Left hindlimb (tissue), 1 donor: ENCODE measurements at regions not wholly inside any gene's neighbourhood (a gene's known extent, or its start where the extent isn't known, plus 50 kb on each side); places are given as distances from the start of the nearest gene placed in this dataset.
"Not testable (repeated sequence)": the region's sequence is repeated elsewhere in the genome, so short reads cannot be mapped to it uniquely, and the experiment has no call there.

Source experiments
- DNase-seq: peaks from one replicate; pipeline ENCODE4 v3.0.0-alpha.2; 2018

GRCh38 chr16:60078819-60079218 is 1344.7 kb upstream of the GOT2 start:
- DNase-seq, result not testable (repeated sequence)

DNA sequence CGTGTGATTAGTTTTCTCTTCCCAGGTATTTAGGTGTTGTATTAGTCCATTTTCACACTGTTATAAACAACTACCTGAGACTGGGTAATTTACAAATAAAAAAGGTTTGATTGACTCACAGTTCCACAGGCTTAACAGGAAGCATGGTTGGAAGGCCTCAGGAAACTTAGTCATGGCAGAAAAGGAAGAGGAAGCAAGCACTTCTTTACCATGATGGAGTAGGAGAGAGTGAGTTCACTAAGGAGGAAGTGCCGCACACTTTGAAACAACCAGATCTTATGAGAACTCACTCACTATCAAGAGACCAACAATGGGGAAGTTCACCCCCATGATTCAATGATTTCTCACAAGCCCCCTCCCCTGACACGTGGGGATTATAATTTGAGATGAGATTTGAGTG is 1343.7 kb upstream of the GOT2 start:
- no peak for DNase-seq

DNA sequence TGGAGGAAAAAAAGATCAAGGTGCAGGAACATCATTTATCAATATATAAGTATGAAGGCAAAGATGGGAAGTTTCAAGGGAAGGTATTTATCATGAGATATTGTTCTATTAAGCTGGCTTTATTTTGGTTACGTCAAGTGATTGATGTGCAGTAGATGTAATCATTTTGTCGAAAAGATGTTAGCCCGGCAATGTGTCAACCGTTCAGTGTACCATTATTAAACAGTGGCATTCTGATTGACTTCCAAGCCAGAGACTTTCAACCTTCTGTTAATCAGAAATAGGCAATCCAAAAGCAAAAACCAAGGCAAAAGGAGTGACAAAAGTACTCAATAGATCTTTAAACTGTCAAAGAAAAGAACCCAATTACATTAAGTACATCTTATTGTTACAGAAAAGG is 1340.3 kb upstream of the GOT2 start:
- DNase-seq, result no peak

DNA sequence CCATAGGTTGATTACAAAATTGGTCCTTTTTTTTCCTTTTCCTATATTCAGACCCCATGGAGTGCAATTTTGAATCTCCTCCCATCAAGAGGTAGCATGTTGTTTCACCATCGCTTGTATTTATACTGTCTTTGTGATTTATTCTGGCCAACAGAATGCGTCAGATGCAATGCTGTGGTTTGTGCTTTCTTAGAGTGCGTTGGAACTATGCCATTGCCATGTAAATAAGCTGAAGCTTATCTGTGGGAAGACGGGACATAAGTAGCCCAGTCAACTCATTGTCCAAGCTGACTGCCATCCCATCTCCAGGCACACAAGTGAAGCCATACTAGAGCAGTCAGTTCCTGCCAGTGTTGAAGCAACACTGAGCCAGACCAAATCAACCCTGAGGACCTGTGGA is 1339.3 kb upstream of the GOT2 start:
- DNase-seq, result no peak

GRCh38 chr16:60064026-60064425 is 1329.9 kb upstream of the GOT2 start:
- no peak for DNase-seq

DNA sequence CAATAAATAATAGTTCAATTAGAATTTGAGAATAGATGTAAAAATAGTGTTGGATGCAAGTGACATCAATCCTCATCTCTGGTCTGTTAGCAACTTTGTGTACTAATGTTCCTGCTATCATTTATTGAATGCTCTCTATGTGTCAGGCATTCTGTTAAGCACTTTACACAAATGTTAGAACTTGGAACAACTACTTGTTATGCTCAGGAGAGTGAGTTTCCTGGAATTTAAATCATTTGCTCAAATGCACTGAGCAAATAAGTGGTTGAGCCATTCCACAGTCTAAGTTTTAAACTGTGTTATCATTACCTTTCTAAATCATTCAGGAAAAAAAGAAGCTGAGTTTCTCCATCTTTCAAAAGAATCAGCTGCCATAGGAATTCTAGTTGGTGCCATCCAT is 1327.3 kb upstream of the GOT2 start:
- DNase-seq, result no peak

GRCh38 chr16:60060731-60061130 is 1326.6 kb upstream of the GOT2 start:
- peak; percentile 30 for DNase-seq

DNA sequence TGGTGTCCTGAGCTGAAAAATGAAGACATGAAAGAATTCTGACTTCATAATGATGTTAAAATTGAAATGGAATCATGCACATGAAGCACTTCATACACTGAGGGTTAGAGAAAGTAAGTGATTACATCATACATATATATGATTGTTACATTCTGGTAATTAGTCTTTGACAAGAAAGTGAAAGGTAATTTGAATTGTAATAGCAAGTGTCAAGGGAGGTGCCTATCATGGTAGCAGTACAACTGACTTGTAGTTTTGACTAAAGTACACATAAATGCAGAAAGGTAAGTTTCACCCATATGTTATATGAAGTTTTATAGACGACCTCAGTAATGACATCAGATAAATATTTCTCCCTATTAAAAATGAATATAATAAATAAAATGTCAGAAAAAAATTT is 1325.0 kb upstream of the GOT2 start:
- no peak for DNase-seq

GRCh38 chr16:60041671-60042070 is 1307.6 kb upstream of the GOT2 start:
- no peak for DNase-seq

- no peak for DNase-seq
These were observed 1297.6 kb upstream of the GOT2 start for GRCh38 chr16:60031740-60032139.

DNA sequence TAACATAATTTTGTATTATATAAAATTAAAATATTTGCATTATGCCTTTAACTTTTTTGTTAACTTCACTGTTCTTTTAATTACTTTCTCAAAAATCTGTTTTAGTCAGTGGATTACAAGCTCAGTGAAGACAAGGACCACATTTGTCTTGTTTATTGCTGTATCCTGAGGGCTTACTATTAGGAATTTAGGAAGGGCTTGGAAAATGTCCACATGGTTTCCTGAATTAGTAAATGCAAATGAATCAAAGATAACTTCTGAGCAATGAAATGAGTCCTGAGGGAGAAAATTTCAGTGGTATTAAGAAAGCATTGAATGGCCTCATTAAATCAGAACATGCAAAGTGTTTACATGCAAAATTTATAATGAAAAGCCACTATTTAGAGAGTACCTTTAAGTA is 1293.2 kb upstream of the GOT2 start:
- DNase-seq, result no peak

- no peak for DNase-seq
These were observed 1279.0 kb upstream of the GOT2 start for GRCh38 chr16:60013076-60013475.

- DNase-seq, result no peak
These were observed 1267.4 kb upstream of the GOT2 start for GRCh38 chr16:60001523-60001922.

GRCh38 chr16:59997706-59998105 is 1263.6 kb upstream of the GOT2 start:
- no peak for DNase-seq

DNA sequence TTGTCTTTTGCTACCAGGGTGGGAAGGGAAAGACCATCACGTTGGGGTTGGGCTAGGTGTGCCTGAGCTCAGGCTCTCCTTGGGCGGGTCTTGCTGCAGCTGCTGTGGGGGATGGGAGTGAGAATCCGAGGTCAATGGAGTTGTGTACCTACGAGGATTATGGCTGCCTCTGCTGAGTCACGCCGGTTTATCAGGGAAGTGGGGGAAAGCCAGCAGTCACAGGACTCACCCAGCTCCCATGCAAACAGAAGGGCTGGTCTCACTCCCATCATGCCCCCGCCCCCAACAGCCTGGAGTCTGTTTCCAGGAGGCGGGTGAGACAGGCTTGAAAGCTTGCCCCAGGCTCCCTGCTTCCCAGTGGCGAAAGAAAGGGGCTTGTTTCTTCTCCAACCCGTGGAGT is 1259.0 kb upstream of the GOT2 start:
- no peak for DNase-seq

DNA sequence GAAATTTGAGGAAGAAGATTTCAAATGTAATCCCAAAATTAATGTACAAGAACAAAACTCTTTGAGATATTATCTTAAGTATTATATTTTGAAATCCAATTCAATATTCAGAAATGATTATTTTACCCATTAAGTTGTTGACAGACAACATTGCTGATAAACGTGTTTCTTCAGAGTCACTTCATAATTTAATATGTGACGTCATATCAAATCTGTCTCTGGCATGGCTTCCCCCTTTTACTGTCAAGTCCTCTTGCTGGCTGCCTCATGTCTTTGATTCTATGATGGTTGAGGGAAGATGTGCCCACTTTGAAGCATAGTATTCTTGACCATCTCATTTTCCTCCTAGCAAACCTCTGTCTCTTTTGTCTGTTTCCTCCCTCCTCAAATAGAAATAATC is 1257.1 kb upstream of the GOT2 start:
- DNase-seq, result no peak

DNA sequence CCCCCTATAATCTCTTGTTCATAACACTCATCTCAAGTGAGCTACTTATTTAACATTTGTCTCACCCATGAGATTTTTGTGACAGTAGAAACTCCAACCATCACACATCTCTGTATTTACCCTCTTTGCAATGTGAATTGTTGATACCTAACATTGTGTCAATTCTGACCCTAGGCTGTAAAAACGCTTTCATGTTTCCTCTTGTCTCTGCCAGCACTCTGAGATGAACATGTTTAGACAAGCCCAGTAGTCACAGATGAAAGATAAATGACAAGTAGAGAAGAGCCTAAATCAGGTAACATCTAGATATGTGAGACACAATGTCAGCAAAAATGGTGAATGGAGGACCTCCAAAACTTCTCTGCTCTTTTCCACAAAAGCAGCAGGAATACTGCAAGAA is 1254.5 kb upstream of the GOT2 start:
- DNase-seq, result no peak

- DNase-seq, result no peak
These were observed 1241.8 kb upstream of the GOT2 start for GRCh38 chr16:59975953-59976352.

- no peak for DNase-seq
These were observed 1239.8 kb upstream of the GOT2 start for GRCh38 chr16:59973966-59974365.

GRCh38 chr16:59971264-59971663 is 1237.1 kb upstream of the GOT2 start:
- no peak for DNase-seq

GRCh38 chr16:59964232-59964924 is 1230.3 kb upstream of the GOT2 start:
- DNase-seq, result no peak

DNA sequence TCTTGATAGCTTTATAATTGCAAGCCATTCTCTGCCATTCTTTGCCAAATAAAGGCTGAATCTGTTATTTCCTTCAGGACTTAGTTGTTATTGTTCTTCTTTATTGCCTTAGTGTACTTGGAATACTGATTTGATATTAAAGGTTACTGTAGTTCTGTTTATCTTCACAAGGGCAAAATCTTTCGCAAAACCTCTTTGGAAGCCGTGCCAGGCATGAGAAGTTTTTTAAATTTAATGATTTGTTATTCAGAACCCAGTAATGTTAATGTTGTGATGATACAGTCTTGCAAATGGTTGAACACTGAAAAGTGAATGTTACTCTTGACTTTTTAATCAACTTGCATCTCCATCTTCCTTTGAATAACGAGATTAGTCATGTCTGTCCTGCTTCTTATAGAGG is 1225.2 kb upstream of the GOT2 start:
- DNase-seq, result no peak

DNA sequence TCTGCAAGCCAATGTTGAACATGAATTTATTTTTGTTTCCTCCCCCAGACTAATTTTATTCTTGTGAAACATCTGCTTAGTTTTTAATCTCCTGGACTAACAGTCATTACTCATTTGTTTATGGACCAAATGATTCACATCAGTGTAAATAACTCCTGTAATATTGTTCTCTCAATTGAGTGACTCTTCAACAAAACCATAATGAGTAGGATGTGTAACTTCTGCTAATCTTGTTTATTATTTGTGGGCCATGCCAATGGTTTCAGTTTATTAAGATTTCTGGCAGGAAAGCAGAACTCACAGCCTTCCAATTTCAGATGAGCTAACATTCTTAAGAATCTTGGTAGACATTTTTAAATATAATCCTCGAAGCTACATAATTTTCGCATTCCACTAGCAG is 1216.3 kb upstream of the GOT2 start:
- DNase-seq, result no peak

DNA sequence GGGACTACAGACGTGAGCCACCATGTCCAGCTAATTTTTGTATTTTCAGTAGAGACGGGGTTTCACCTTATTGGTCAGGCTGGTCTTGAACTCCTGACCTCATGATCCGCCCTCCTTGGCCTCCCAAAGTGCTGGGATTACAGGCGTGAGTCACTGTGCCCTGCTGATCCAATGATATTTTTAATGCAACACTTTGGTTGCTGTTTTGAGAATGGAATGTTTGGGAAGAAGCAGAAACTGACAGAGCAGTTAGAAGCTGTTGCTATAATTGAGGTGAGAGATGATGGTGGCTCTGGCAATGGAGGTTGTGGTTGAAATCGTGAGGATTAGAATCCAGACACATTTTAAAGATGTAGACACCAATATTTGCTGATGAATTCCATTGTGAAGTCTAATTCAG is 1209.9 kb upstream of the GOT2 start:
- DNase-seq, result not testable (repeated sequence)

GRCh38 chr16:59941594-59941993 is 1207.5 kb upstream of the GOT2 start:
- DNase-seq, result no peak

- DNase-seq, result no peak
These were observed 1185.9 kb upstream of the GOT2 start for GRCh38 chr16:59920054-59920453.
